ENCODE measurements at regions not wholly inside any gene's neighbourhood (a gene's known extent, or its start where the extent isn't known, plus 50 kb on each side); places are given as distances from the start of the nearest gene placed in this dataset.
A peak's percentile ranks its signal among the peaks of the same experiment; 100 is the strongest.

DNA sequence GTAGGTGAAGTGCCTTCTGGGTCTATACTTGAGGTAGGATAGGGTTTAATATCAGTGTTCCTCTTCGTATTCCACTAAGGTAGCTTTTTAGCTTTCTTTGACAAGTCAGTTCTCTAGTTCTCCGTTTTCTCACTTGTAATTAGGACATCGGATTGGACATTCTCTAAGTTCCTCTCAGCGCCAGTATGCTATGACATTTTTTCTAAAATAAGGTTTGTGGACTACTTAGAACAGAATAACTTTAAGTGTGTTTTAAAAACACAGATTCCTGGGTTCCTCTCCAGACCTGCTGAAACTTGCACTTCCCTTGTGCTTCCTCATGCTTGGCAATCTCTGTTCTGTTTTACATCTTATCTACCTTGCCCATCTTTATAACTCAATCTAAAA lies 69.3 kb upstream of the YWHAQ start:
- Histone ChIP-seq H3K4me3 (no peak overlapping the region), H3K27ac (no peak overlapping the region)
- no peak for TF ChIP-seq CTCF (IDR thresholded peaks at IDR 0.05)
- no peak for DNase-seq (ENCODE audit: low spot score)

GRCh38 chr2:9702604-9703084 lies 71.8 kb upstream of the YWHAQ start:
- no peak for DNase-seq (ENCODE audit: low spot score)
- Histone ChIP-seq H3K4me3 (no peak overlapping the region), H3K27ac (no peak overlapping the region)
- no peak for TF ChIP-seq CTCF (IDR thresholded peaks at IDR 0.05)

- no peak for TF ChIP-seq CTCF (IDR thresholded peaks at IDR 0.05)
- peak; percentile 77 for DNase-seq (ENCODE audit: low spot score)
- no peak overlapping the region for H3K27ac ChIP-seq
- no peak overlapping the region for H3K4me3 ChIP-seq
Measured at GRCh38 chr2:9703085-9703678, 72.4 kb upstream of the YWHAQ start.

GRCh38 chr2:9703701-9704221 lies 73.0 kb upstream of the YWHAQ start:
- Histone ChIP-seq H3K27ac (no peak overlapping the region), H3K4me3 (no peak overlapping the region)
- no peak for TF ChIP-seq CTCF (IDR thresholded peaks at IDR 0.05)
- no peak for DNase-seq (ENCODE audit: low spot score)

DNA sequence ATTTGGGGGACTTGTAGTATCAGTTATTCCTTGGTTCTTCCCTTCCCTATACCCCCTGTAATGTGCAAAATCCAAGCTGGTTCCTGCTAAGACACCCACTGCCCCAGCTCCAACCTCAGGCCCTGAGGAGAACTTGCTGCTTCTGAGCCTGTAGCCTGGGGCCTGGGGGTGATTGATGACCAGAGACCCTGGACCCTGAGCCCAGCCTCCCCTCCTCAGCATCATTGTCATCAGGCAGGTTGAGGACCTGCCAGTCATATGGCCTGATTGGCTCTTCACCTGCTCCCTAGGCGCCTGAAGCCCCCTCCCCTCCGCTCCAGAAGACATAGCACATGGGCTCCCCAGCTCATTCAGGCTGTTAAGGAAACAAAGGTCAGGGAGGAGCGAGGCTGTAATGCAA lies 73.8 kb upstream of the YWHAQ start:
- H3K27ac ChIP-seq: no peak overlapping the region
- TF ChIP-seq CTCF (IDR thresholded peaks at IDR 0.05): no peak
- DNase-seq (ENCODE audit: low spot score): no peak
- no peak overlapping the region for H3K4me3 ChIP-seq

GRCh38 chr2:9705196-9705595 lies 74.4 kb upstream of the YWHAQ start:
- DNase-seq (ENCODE audit: low spot score): no peak
- Histone ChIP-seq H3K27ac (no peak overlapping the region), H3K4me3 (no peak overlapping the region)
- TF ChIP-seq CTCF (IDR thresholded peaks at IDR 0.05): no peak

DNA sequence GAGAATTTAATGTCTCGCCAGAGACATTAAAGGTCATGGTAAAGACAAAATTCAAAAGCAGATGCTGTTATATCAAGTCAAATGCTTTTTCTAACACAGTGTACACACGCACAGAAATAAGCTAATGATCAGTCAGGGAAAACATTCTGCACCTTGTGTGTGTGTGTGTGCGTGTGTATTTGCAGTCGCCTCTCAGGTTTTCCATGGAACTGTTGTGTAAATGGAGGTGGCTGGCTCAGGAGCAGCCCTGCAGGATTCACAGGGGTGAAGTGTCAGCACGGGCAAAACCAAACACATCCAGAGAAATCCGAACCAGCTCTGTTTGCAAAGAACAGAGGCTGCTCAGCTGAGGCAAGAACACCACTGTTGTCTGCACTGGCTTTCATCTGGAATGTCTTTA lies 76.2 kb upstream of the YWHAQ start:
- TF ChIP-seq CTCF (IDR thresholded peaks at IDR 0.05): no peak
- no peak overlapping the region for H3K27ac ChIP-seq
- DNase-seq (ENCODE audit: low spot score): no peak
- H3K4me3 ChIP-seq: no peak overlapping the region
